ENCODE measurements at regions not wholly inside any gene's neighbourhood (a gene's known extent, or its start where the extent isn't known, plus 50 kb on each side); places are given as distances from the start of the nearest gene placed in this dataset.
A peak's percentile ranks its signal among the peaks of the same experiment; 100 is the strongest.

DNA sequence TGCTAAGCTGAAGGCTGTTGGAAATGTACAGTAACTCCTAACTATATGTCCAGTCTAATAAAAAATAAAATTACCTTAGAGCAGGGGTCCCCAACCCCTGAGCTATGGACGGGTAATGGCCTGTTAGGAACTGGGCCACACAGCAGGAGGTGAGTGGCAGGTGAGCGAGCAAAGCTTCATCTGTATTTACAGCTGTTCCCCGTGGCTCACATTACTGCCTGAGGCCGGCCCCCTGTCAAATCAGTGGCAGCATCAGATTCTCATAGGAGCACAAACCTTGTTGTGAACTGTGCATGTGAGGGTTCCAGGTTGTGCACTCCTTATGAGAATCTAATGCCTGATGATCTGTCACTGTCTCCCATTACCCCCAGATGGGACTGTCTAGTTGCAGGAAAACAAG, 73.1 kb upstream of the CXCR4 start:
- Histone ChIP-seq H3K36me3 (ENCODE audit: insufficient read depth, low read length) (no peaks in the 10 kb centered on the region), H3K27ac (ENCODE audit: low read depth, low read length, poor library complexity, severe bottlenecking) (peak overlapping the region; percentile 45), H3K4me2 (ENCODE audit: low read length) (no peak overlapping the region), H3K4me1 (ENCODE audit: insufficient read depth, low read length, severe bottlenecking) (peaks cover 48% of the 10 kb centered on the region), H2AFZ (ENCODE audit: low read length) (no peak overlapping the region), H3F3A (ENCODE audit: insufficient read depth, low read length) (no peaks in the 10 kb centered on the region), H3K4me3 (ENCODE audit: low read depth, low read length, poor library complexity, severe bottlenecking) (no peak overlapping the region), H3K27me3 (ENCODE audit: insufficient read depth, low read length) (no peaks in the 10 kb centered on the region), H3K79me2 (ENCODE audit: insufficient read depth, low read length) (no peaks in the 10 kb centered on the region), H3K9me3 (ENCODE audit: low read length) (no peaks in the 10 kb centered on the region), H3K9me2 (ENCODE audit: low read depth, low read length) (no peaks in the 10 kb centered on the region), H4K20me1 (ENCODE audit: insufficient read depth, low read length) (no peaks in the 10 kb centered on the region), H3K9ac (ENCODE audit: low read length) (no peak overlapping the region)
- no peak for TF ChIP-seq EZH2 (IDR thresholded peaks at IDR 0.05; ENCODE audit: borderline replicate concordance, low read length)
- TF ChIP-seq, protein P1, sequence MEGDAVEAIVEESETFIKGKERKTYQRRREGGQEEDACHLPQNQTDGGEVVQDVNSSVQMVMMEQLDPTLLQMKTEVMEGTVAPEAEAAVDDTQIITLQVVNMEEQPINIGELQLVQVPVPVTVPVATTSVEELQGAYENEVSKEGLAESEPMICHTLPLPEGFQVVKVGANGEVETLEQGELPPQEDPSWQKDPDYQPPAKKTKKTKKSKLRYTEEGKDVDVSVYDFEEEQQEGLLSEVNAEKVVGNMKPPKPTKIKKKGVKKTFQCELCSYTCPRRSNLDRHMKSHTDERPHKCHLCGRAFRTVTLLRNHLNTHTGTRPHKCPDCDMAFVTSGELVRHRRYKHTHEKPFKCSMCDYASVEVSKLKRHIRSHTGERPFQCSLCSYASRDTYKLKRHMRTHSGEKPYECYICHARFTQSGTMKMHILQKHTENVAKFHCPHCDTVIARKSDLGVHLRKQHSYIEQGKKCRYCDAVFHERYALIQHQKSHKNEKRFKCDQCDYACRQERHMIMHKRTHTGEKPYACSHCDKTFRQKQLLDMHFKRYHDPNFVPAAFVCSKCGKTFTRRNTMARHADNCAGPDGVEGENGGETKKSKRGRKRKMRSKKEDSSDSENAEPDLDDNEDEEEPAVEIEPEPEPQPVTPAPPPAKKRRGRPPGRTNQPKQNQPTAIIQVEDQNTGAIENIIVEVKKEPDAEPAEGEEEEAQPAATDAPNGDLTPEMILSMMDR (IDR thresholded peaks at IDR 0.05; ENCODE audit: low read length): no peak

DNA sequence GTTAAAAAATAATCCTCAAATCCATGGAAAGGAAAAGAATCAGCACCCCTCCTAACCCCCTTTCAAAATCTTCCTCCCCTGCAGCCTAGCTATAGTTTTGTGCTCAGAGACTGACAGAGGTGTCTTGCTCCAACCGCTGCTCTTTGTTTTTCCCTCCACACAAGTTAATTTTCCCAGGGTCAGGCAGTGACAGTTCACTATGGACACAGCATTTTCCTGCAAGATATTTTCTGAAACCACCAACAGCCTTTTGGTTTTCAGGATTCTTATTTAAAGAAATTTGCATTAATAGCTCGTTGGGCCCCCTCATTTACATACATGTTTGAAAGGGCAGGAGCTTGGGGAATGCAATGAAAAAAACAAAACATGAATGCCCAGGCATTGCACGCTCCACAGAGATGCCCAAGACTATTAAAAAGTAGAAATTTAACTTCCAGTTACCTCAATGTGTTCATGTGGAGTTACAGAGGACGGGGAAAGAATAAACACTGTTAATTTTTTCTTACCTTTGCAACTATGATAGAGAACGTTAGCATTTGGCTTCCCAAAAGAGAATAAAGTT, 71.4 kb upstream of the CXCR4 start:
- H4K20me1 ChIP-seq (ENCODE audit: insufficient read depth, low read length): no peaks in the 10 kb centered on the region
- no peaks in the 10 kb centered on the region for H3F3A ChIP-seq (ENCODE audit: insufficient read depth, low read length)
- H3K27me3 ChIP-seq (ENCODE audit: insufficient read depth, low read length): no peaks in the 10 kb centered on the region
- peak overlapping the region; percentile 19; the same call in 1 of the 2 replicates for H3K4me2 ChIP-seq (ENCODE audit: low read length)
- no peaks in the 10 kb centered on the region for H3K9me2 ChIP-seq (ENCODE audit: low read depth, low read length)
- TF ChIP-seq EZH2 (IDR thresholded peaks at IDR 0.05; ENCODE audit: borderline replicate concordance, low read length): no peak
- TF ChIP-seq, protein P1 (IDR thresholded peaks at IDR 0.05; ENCODE audit: low read length): no peak
- H3K4me1 ChIP-seq (ENCODE audit: insufficient read depth, low read length, severe bottlenecking): peaks cover 48% of the 10 kb centered on the region
- peak overlapping the region; percentile 18; the same call in 1 of the 2 replicates for H3K9ac ChIP-seq (ENCODE audit: low read length)
- H2AFZ ChIP-seq (ENCODE audit: low read length): no peak overlapping the region
- H3K79me2 ChIP-seq (ENCODE audit: insufficient read depth, low read length): no peaks in the 10 kb centered on the region
- no peaks in the 10 kb centered on the region for H3K36me3 ChIP-seq (ENCODE audit: insufficient read depth, low read length)
- H3K4me3 ChIP-seq (ENCODE audit: low read depth, low read length, poor library complexity, severe bottlenecking): no peak overlapping the region
- H3K9me3 ChIP-seq (ENCODE audit: low read length): no peaks in the 10 kb centered on the region
- H3K27ac ChIP-seq (ENCODE audit: low read depth, low read length, poor library complexity, severe bottlenecking): peak overlapping the region; percentile 50

DNA sequence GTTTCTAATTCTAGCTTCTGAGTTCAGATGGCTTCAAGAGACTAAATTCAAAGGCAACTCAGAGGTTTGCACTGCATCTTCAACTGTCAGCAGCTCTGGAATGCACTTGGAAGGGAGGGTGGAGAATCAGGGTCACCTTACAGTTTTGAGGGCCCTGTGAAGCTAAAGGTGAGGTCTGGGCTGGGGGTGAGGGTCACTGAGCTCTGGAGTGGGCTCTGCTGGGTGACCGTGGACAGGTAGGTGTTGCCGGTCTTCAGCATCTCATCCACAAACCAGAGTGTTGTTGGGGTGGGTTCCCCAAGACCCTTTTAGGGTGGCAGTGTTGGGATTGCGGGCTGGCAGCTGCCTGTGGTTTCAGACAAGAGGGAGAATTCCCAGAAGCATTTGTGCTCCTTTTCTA, 70.1 kb upstream of the CXCR4 start:
- Histone ChIP-seq H3K27me3 (ENCODE audit: insufficient read depth, low read length) (no peaks in the 10 kb centered on the region), H3K27ac (ENCODE audit: low read depth, low read length, poor library complexity, severe bottlenecking) (peak overlapping the region; percentile 50), H3K9ac (ENCODE audit: low read length) (no peak overlapping the region), H3K4me2 (ENCODE audit: low read length) (no peak overlapping the region), H3K9me3 (ENCODE audit: low read length) (no peaks in the 10 kb centered on the region), H3K36me3 (ENCODE audit: insufficient read depth, low read length) (no peaks in the 10 kb centered on the region), H3K9me2 (ENCODE audit: low read depth, low read length) (no peaks in the 10 kb centered on the region), H3F3A (ENCODE audit: insufficient read depth, low read length) (no peaks in the 10 kb centered on the region), H3K4me1 (ENCODE audit: insufficient read depth, low read length, severe bottlenecking) (peaks cover 48% of the 10 kb centered on the region), H3K79me2 (ENCODE audit: insufficient read depth, low read length) (no peaks in the 10 kb centered on the region), H3K4me3 (ENCODE audit: low read depth, low read length, poor library complexity, severe bottlenecking) (no peak overlapping the region), H4K20me1 (ENCODE audit: insufficient read depth, low read length) (no peaks in the 10 kb centered on the region), H2AFZ (ENCODE audit: low read length) (no peak overlapping the region)
- no peak for TF ChIP-seq EZH2 (IDR thresholded peaks at IDR 0.05; ENCODE audit: borderline replicate concordance, low read length)
- TF ChIP-seq, protein P1 (IDR thresholded peaks at IDR 0.05; ENCODE audit: low read length): no peak
